HepG2 (cell line): ENCODE measurements at regions not wholly inside any gene's neighbourhood (a gene's known extent, or its start where the extent isn't known, plus 50 kb on each side); places are given as distances from the start of the nearest gene placed in this dataset.

Experiments used
- ATAC-seq: fragments of 200-7000 bp; cut with Tn5 transposase; 3 replicates; pipeline ENCODE4 v1.9.1; 2020; ENCODE audit warnings: mild to moderate bottlenecking, moderate library complexity
- BruUV-seq: library from RNA; stranded (reverse); fragments of 400-500 nt; replicated peaks from 2 replicates; lab custom pipeline; 2021; lab: Mats Ljungman, UMichigan
- CTCF ChIA-PET: fragments of 300-600 bp; formaldehyde crosslinking; extraction: SDS; loops from one replicate; lab custom pipeline; 2021; ENCODE audit warnings: low total read pairs, inconsistent platforms, low intra/inter-chr PET ratio; lab: Yijun Ruan, JAX
- POLR2A ChIA-PET: fragments of 350-600 bp; sonication (Branson Sonifier 250); formaldehyde crosslinking; loops from one replicate; lab custom pipeline; 2020; ENCODE audit warnings: antibody characterized with exemption, inconsistent platforms; lab: Yijun Ruan, JAX
- DNase-seq: peaks from one replicate; pipeline ENCODE4 v3.0.0-alpha.2; 2015; ENCODE audit warnings: low spot score
- FAIRE-seq: peaks from 3 replicates; lab custom pipeline; 2011; peaks lifted over from hg19 to GRCh38; lab: Jason Lieb, UNC
- H2AFZ ChIP-seq: one replicate; pipeline ENCODE4 v1.6.1; 2011; ENCODE audit warnings: low read length, inconsistent platforms
- H3K27ac ChIP-seq: fragments of 300-600 bp; 3 replicates; pipeline ENCODE4 v1.8.0; 2011; ENCODE audit warnings: mixed run types, mild to moderate bottlenecking, mixed read lengths, low read length, inconsistent platforms; ENCODE audit not compliant: insufficient read depth; ENCODE audit errors: extremely low read length
- H3K27me3 ChIP-seq, 2 experiments: fragments of 200-600 bp in 1 of 2; 2 replicates in 1 of 2; 3 replicates in 1 of 2; pipeline versions ENCODE4 v1.6.0 to v1.8.0; 2011; ENCODE audit warnings: low read length in 2 of 2, mild to moderate bottlenecking in 2 of 2, moderate library complexity in 2 of 2, inconsistent platforms in 1 of 2; ENCODE audit not compliant: insufficient read depth in 2 of 2, control insufficient read depth in 1 of 2
- H3K36me3 ChIP-seq, 2 experiments: fragments of 200-600 bp in 1 of 2; replicated peaks in 1 of 2; 2 replicates in 1 of 2; 3 replicates in 1 of 2; pipeline versions ENCODE4 v1.5.1 to v1.8.0; 2011; ENCODE audit warnings: low read length in 2 of 2, inconsistent platforms in 1 of 2; ENCODE audit not compliant: insufficient read depth in 2 of 2, control insufficient read depth in 1 of 2
- H3K4me1 ChIP-seq: 2 replicates; pipeline ENCODE4 v1.5.1; 2012; ENCODE audit warnings: low read length, inconsistent platforms; ENCODE audit not compliant: insufficient read depth
- H3K4me2 ChIP-seq: 2 replicates; pipeline ENCODE4 v1.6.0; 2011; ENCODE audit warnings: low read depth, low read length, inconsistent platforms
- H3K4me3 ChIP-seq, 3 experiments: fragments of 200-600 bp in 1 of 3; sonication (generic), shearing (Covaris generic) in 1 of 3; replicated peaks in 1 of 3; 2 replicates each; pipeline ENCODE4 v1.5.1; 2011 to 2016; ENCODE audit warnings: low read length in 3 of 3, inconsistent platforms in 2 of 3, low read depth in 2 of 3, mild to moderate bottlenecking in 2 of 3, control low read depth in 1 of 3, mixed read lengths in 1 of 3; ENCODE audit not compliant: insufficient read depth in 1 of 3
- H3K79me2 ChIP-seq: one replicate; pipeline ENCODE4 v1.6.1; 2011; ENCODE audit warnings: low read length, inconsistent platforms; ENCODE audit not compliant: insufficient read depth
- H3K9ac ChIP-seq: 2 replicates; pipeline ENCODE4 v1.6.0; 2011; ENCODE audit warnings: mild to moderate bottlenecking, low read depth, low read length, inconsistent platforms; ENCODE audit not compliant: insufficient read depth
- H3K9me3 ChIP-seq: 2 replicates; pipeline ENCODE4 v1.5.1; 2012; ENCODE audit warnings: mild to moderate bottlenecking, low read length
- H4K20me1 ChIP-seq: 2 replicates; pipeline ENCODE4 v1.6.0; 2011; ENCODE audit warnings: inconsistent platforms, mild to moderate bottlenecking, low read length, moderate library complexity; ENCODE audit not compliant: insufficient read depth
- DZIP1 ChIP-seq: sonication (generic); formaldehyde crosslinking; IDR thresholded peaks from 2 replicates; pipeline ENCODE4 v1.5.0; 2020; ENCODE audit warnings: mild to moderate bottlenecking, missing genetic modification reagents
- NKX3-1 ChIP-seq: sonication (generic); formaldehyde crosslinking; IDR thresholded peaks from 2 replicates; pipeline ENCODE4 v1.5.0; 2020; ENCODE audit warnings: missing genetic modification reagents
- PHB2 ChIP-seq: fragments of 450-650 bp; IDR thresholded peaks from 2 replicates; pipeline ENCODE4 v1.6.1; 2018; ENCODE audit not compliant: partially characterized antibody
- THAP8 ChIP-seq: sonication (generic); formaldehyde crosslinking; IDR thresholded peaks from 2 replicates; pipeline ENCODE4 v1.5.1; 2020; ENCODE audit warnings: missing genetic modification reagents, mild to moderate bottlenecking, borderline replicate concordance
- USF2 ChIP-seq, 2 experiments: sonication (generic) in 1 of 2; formaldehyde crosslinking in 1 of 2; IDR thresholded peaks; 2 replicates each; pipeline versions ENCODE4 v1.5.1 to v1.6.1; 2011 to 2020; ENCODE audit warnings: borderline replicate concordance in 1 of 2, low read depth in 1 of 2, low read length in 1 of 2, mild to moderate bottlenecking in 1 of 2, missing genetic modification reagents in 1 of 2, moderate library complexity in 1 of 2
- ZFP37 ChIP-seq: sonication (generic); formaldehyde crosslinking; IDR thresholded peaks from 2 replicates; pipeline ENCODE4 v1.4.0; 2020; ENCODE audit warnings: missing genetic modification reagents, borderline replicate concordance
- ZNF160 ChIP-seq: sonication (generic); formaldehyde crosslinking; IDR thresholded peaks from 2 replicates; pipeline ENCODE4 v1.8.0; 2022; ENCODE audit warnings: mild to moderate bottlenecking, inconsistent platforms, missing genetic modification reagents
- ZNF44 ChIP-seq: sonication (generic); formaldehyde crosslinking; IDR thresholded peaks from 2 replicates; pipeline ENCODE4 v1.5.1; 2020; ENCODE audit warnings: mild to moderate bottlenecking, missing genetic modification reagents
- ZNF75D ChIP-seq: sonication (generic); formaldehyde crosslinking; IDR thresholded peaks from 2 replicates; pipeline ENCODE4 v1.8.1; 2023; ENCODE audit warnings: missing genetic modification reagents, mild to moderate bottlenecking, borderline replicate concordance
- ZNF841 ChIP-seq: sonication (generic); formaldehyde crosslinking; IDR thresholded peaks from 2 replicates; pipeline ENCODE4 v1.8.1; 2023; ENCODE audit warnings: missing genetic modification reagents, borderline replicate concordance
- WGBS: methylation state at CpG from one replicate; pipeline ENCODE4 v1.1.6; 2017; ENCODE audit warnings: low lambda C conversion rate; 5-methylcytosine and 5-hydroxymethylcytosine counted together
- in situ Hi-C: cut with HindIII; loops from 2 replicates; pipeline ENCODE4 v1.10.0; 2017; ENCODE audit warnings: low pct_unique_long_range_greater_than_20kb; ENCODE audit not compliant: extremely low pct_ligation_motif_present
- intact Hi-C: fragments of 100-400 bp; cut with micrococcal nuclease; formaldehyde crosslinking; loops from one replicate; pipeline ENCODE4 v1.10.0; 2022; ENCODE audit not compliant: unreplicated experiment

GRCh38 chr3:3516996-3517395 lies 282.2 kb upstream of the LRRN1 start:
- H3K4me3 ChIP-seq, result no peak overlapping the region
- FAIRE-seq, result no peak
- intact Hi-C loops, result no loop called here
- in situ Hi-C loops, result no loop called here
- CTCF ChIA-PET, result no interaction called here
- H3K27me3 ChIP-seq, result no peaks in the 10 kb centered on the region
- H3K9me3 ChIP-seq, result no peaks in the 10 kb centered on the region
- DNase-seq, result no peak
- WGBS, result 51% methylated on average over 4 of the region's 4 CpGs
- H3K27ac ChIP-seq, result no peak overlapping the region
- POLR2A ChIA-PET, result no interaction called here
- H2AFZ ChIP-seq, result no peak overlapping the region
- H4K20me1 ChIP-seq, result no peaks in the 10 kb centered on the region
- TF ChIP-seq ZNF160 (CRISPR knock-in tag) (no peak), DZIP1 (CRISPR knock-in tag) (no peak), NKX3-1 (CRISPR knock-in tag) (no peak)
- BruUV-seq, result no TSS peak
- H3K36me3 ChIP-seq, result no peaks in the 10 kb centered on the region
- H3K4me1 ChIP-seq, result no peaks in the 10 kb centered on the region
- no peaks in the 10 kb centered on the region for H3K79me2 ChIP-seq
- no peak overlapping the region for H3K9ac ChIP-seq
- no peak overlapping the region for H3K4me2 ChIP-seq
- no peak for ATAC-seq

GRCh38 chr3:3516384-3516783 lies 282.8 kb upstream of the LRRN1 start:
- FAIRE-seq (no peak), DNase-seq (no peak), ATAC-seq (no peak)
- H3K79me2 ChIP-seq, result no peaks in the 10 kb centered on the region
- no peak overlapping the region for H3K9ac ChIP-seq
- no peak overlapping the region for H3K4me3 ChIP-seq
- no peak overlapping the region for H3K4me2 ChIP-seq
- in situ Hi-C loops (no loop called here), intact Hi-C loops (no loop called here)
- H3K9me3 ChIP-seq, result no peaks in the 10 kb centered on the region
- H3K4me1 ChIP-seq, result no peaks in the 10 kb centered on the region
- H3K36me3 ChIP-seq, result no peaks in the 10 kb centered on the region
- ChIA-PET CTCF (no interaction called here), POLR2A (no interaction called here)
- H2AFZ ChIP-seq, result no peak overlapping the region
- no peaks in the 10 kb centered on the region for H3K27me3 ChIP-seq
- H3K27ac ChIP-seq, result no peak overlapping the region
- BruUV-seq, result no TSS peak
- no peaks in the 10 kb centered on the region for H4K20me1 ChIP-seq
- no peak for TF ChIP-seq ZFP37
- TF ChIP-seq ZNF75D (CRISPR knock-in tag), result no peak
- no peak for TF ChIP-seq PHB2
- no peak for TF ChIP-seq ZNF44 (CRISPR knock-in tag)
- TF ChIP-seq USF2 (IDR thresholded peaks at IDR 0.05; ENCODE audit: low read depth, low read length), result no peak
- no peak for TF ChIP-seq USF2 (CRISPR knock-in tag; IDR thresholded peaks at IDR 0.05; ENCODE audit: borderline replicate concordance)
- no peak for TF ChIP-seq THAP8 (CRISPR knock-in tag)
- TF ChIP-seq ZNF841 (CRISPR knock-in tag), result no peak
